Esophagus squamous epithelium (tissue), 5 donors: ENCODE measurements at regions not wholly inside any gene's neighbourhood (a gene's known extent, or its start where the extent isn't known, plus 50 kb on each side); places are given as distances from the start of the nearest gene placed in this dataset.

ENCODE experiments used
- DNase-seq: peaks from one replicate; lab custom pipeline; 2025; lab: John Stamatoyannopoulos, UW
- H3K27ac ChIP-seq, 4 donors: fragments of 200-600 bp; sonication (generic); one replicate each; pipeline ENCODE4 v1.5.1; 2016 to 2019; ENCODE audit warnings: mild to moderate bottlenecking in 1 of 4
- H3K27me3 ChIP-seq, 4 donors: fragments of 200-600 bp; sonication (generic); 1 replicate in 3 of 4; 2 replicates in 1 of 4; pipeline versions ENCODE4 v1.5.1 to v1.6.0; 2017 to 2021; ENCODE audit warnings: antibody characterized with exemption in 1 of 4
- H3K36me3 ChIP-seq, 3 donors: fragments of 200-600 bp; sonication (generic); one replicate each; pipeline ENCODE4 v1.5.1; 2016 to 2019
- H3K4me1 ChIP-seq, 3 donors: fragments of 200-600 bp; sonication (generic); one replicate each; pipeline ENCODE4 v1.5.1; 2017 to 2019
- H3K4me3 ChIP-seq, 4 donors: fragments of 200-600 bp; sonication (generic); 1 replicate in 3 of 4; 2 replicates in 1 of 4; pipeline ENCODE4 v1.5.1; 2016 to 2019; ENCODE audit warnings: mild to moderate bottlenecking in 2 of 4, moderate library complexity in 1 of 4
- H3K9me3 ChIP-seq, 3 donors: fragments of 200-600 bp; sonication (generic); one replicate each; pipeline ENCODE4 v1.5.1; 2016 to 2019
- POLR2A ChIP-seq, 4 donors: fragments of 450-650 bp; IDR thresholded peaks; one replicate each; pipeline ENCODE4 v1.6.1; 2017; ENCODE audit warnings: antibody characterized with exemption in 4 of 4, mild to moderate bottlenecking in 4 of 4, moderate library complexity in 3 of 4
- WGBS, 2 donors: methylation state at CpG; one replicate each; pipeline ENCODE4 v1.1.5; 2018; 5-methylcytosine and 5-hydroxymethylcytosine counted together
- intact Hi-C: fragments of 100-400 bp; cut with DNase I; formaldehyde crosslinking; loops from one replicate; pipeline ENCODE4 v1.15.0; 2022
- TF ChIP-seq, protein P1 (sequence below), 6 experiments: fragments of 450-650 bp in 4 of 6; fragments of 200-600 bp in 2 of 6; sonication (generic) in 2 of 6; IDR thresholded peaks; one replicate each; pipeline ENCODE4 v1.5.1; 2016 to 2019; ENCODE audit warnings: antibody characterized with exemption in 6 of 6, mild to moderate bottlenecking in 4 of 6, moderate library complexity in 4 of 6
- donor health status: DM: yes; HTN: yes; CAD: no.

DNA sequence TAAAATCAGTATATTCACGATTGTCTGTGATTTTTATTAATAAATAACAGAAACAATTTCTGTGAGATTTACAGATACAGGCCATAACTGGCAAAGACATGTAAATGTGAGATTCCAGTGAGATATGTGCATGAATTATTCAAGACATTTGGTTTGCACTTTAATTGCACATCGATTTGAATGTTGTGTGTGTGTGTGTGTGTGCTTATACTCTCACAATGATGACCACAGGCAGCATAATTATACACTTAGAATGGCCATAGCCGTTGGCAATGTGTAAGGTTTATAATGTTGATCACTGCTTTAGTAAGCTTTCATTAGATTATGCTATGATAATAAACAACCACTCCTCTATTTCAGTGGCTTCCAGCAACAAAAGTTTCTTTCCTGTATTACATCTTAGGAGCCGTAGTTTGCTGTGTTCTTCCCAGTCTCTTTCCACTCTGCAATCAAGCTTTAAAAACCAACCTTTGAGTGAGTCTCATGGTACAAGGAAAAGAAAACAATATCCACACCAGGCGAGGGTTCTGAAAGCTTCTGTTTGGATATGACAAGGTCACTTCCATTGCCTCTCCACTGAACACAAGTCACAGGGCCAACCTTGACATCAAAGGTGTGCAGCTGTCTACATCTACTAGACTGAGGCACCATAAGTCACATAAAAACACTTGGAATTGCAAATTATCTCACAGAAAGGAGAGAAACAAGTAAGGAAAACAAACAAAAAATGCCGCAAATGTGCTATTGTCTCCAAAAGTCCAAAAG, 897.7 kb downstream of the RAB28 start:
- WGBS, 2 donors = 47 to 56% methylated on average over 6 of the region's 6 CpGs
- H3K9me3 ChIP-seq = no peaks in the 10 kb centered on the region
- TF ChIP-seq, protein P1, sequence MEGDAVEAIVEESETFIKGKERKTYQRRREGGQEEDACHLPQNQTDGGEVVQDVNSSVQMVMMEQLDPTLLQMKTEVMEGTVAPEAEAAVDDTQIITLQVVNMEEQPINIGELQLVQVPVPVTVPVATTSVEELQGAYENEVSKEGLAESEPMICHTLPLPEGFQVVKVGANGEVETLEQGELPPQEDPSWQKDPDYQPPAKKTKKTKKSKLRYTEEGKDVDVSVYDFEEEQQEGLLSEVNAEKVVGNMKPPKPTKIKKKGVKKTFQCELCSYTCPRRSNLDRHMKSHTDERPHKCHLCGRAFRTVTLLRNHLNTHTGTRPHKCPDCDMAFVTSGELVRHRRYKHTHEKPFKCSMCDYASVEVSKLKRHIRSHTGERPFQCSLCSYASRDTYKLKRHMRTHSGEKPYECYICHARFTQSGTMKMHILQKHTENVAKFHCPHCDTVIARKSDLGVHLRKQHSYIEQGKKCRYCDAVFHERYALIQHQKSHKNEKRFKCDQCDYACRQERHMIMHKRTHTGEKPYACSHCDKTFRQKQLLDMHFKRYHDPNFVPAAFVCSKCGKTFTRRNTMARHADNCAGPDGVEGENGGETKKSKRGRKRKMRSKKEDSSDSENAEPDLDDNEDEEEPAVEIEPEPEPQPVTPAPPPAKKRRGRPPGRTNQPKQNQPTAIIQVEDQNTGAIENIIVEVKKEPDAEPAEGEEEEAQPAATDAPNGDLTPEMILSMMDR (IDR thresholded peaks at IDR 0.05) = no peak
- no peak for TF ChIP-seq POLR2A (IDR thresholded peaks at IDR 0.05)
- H3K27me3 ChIP-seq = no peaks in the 10 kb centered on the region
- no peaks in the 10 kb centered on the region for H3K36me3 ChIP-seq
- DNase-seq = no peak
- no peaks in the 10 kb centered on the region for H3K4me1 ChIP-seq
- no peak overlapping the region for H3K27ac ChIP-seq
- intact Hi-C loops = no loop called here
- no peak overlapping the region for H3K4me3 ChIP-seq

DNA sequence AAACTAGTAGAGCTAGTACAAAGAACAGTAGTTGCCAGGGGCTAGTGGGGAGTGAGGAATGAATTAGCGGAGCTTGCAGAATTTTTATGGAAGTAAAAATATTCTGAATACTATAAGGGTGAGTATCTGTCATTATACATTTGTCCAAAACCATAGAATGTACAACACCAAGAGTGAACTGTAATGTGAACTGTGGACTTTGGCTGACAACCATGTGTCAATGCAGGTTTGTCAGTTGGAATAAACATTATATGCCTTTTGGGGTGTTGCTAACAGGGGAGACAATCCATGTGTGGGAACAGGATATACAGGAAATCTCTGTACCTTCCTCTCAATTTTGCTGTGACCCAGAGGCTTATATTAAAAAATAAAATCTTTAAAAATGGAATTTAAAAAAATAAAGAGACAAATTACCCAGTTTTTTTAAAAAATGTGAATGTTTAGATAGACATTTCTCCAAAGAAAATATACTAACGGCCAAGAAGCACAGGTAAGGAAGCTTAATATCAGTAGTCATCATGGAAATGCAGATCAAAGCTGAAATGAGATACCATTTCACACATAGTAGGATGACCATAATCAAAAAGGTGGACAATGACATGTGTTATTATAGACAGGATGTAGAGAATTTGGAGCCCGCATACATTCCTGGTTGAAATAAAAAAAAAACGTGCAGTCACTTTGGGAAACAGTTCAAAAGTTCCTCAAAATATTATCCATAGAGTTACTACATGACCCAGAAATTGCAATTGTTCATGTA, 899.8 kb downstream of the RAB28 start:
- TF ChIP-seq POLR2A (IDR thresholded peaks at IDR 0.05) = no peak
- TF ChIP-seq, protein P1 (IDR thresholded peaks at IDR 0.05) = no peak
- Histone ChIP-seq H3K27ac (no peak overlapping the region), H3K4me1 (no peaks in the 10 kb centered on the region), H3K4me3 (no peak overlapping the region), H3K36me3 (no peaks in the 10 kb centered on the region), H3K9me3 (no peaks in the 10 kb centered on the region), H3K27me3 (no peaks in the 10 kb centered on the region)
- 48 to 57% methylated on average over 4 of the region's 4 CpGs for WGBS, 2 donors
- DNase-seq = no peak
- intact Hi-C loops = no loop called here

DNA sequence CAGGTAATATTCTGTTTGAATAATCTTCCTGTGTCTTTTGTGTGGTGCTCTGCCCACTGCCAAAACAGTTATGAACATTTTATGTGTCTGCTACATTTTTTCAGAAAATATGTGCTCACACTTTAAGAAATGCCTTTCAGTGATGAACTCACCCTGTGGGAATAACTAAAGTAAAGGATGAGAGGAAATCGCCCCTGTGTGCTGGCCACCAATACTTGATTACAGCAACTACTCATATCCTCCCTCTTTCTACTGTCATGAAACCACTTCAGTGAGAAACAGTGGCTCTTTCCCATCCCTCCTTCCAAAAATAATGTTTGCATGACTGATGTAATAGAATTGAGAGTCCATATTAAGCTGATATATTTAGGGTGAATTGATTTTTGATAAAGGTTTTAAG, 900.9 kb downstream of the RAB28 start:
- Histone ChIP-seq H3K4me3 (no peak overlapping the region), H3K9me3 (no peaks in the 10 kb centered on the region), H3K36me3 (no peaks in the 10 kb centered on the region), H3K27me3 (no peaks in the 10 kb centered on the region), H3K4me1 (no peaks in the 10 kb centered on the region), H3K27ac (no peak overlapping the region)
- 43 to 47% methylated on average over 1 of the region's 1 CpG for WGBS, 2 donors
- DNase-seq = no peak
- intact Hi-C loops = no loop called here
- TF ChIP-seq POLR2A (IDR thresholded peaks at IDR 0.05) = no peak
- TF ChIP-seq, protein P1 (IDR thresholded peaks at IDR 0.05) = no peak

DNA sequence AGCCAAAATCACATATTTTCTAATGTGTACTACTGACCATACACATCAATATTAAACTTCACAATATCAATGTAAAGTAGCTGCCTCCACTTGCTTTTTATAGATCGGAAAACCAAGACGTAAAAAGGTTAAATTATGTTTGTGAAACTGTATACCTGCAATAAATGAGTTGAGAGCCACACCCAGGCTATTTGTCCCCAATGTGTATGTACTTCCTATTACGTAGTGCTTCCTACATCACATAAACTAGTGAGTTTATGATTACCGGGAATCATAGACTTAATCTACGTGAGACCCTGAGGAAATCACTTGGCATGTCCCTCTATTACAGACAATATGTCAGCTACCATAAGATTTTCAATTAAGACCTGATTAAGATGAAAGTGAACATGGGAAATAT, 903.4 kb downstream of the RAB28 start:
- Histone ChIP-seq H3K4me1 (no peaks in the 10 kb centered on the region), H3K36me3 (no peaks in the 10 kb centered on the region), H3K27ac (no peak overlapping the region), H3K9me3 (no peaks in the 10 kb centered on the region), H3K27me3 (no peaks in the 10 kb centered on the region), H3K4me3 (no peak overlapping the region)
- 84% methylated on average over 5 of the region's 5 CpGs for WGBS, 2 donors
- TF ChIP-seq, protein P1 (IDR thresholded peaks at IDR 0.05) = no peak
- TF ChIP-seq POLR2A (IDR thresholded peaks at IDR 0.05) = no peak
- intact Hi-C loops = no loop called here
- DNase-seq = no peak

DNA sequence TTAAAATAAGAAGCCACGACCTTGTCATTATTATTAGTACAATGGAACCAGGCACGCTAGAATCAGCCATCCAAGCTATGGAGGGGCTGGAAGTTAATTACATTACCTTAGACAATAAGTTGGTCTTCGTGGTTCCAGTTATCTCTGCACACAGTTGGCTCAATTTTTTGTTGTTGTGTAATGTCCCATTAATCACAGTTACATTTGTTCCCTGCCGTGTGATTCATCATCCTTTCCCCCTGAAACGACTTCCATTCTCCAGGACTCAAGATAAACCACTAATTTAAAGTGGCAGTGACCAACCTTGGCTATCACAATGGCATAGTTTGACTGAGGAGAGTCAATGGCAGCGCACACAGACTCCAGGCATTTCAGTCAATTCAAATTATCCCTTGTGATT, 905.0 kb downstream of the RAB28 start:
- WGBS, 2 donors = 24 to 30% methylated on average over 6 of the region's 6 CpGs
- no peak overlapping the region for H3K27ac ChIP-seq

More for the DNA sequence above, 905.0 kb downstream of the RAB28 start:
- Histone ChIP-seq H3K36me3 (no peaks in the 10 kb centered on the region), H3K27me3 (no peaks in the 10 kb centered on the region), H3K4me1 (no peaks in the 10 kb centered on the region), H3K9me3 (no peaks in the 10 kb centered on the region), H3K4me3 (no peak overlapping the region)
- intact Hi-C loops = no loop called here
- DNase-seq = no peak
- TF ChIP-seq, protein P1 (IDR thresholded peaks at IDR 0.05) = no peak
